ENCODE measurements at regions not wholly inside any gene's neighbourhood (a gene's known extent, or its start where the extent isn't known, plus 50 kb on each side); places are given as distances from the start of the nearest gene placed in this dataset.

GRCh38 chr11:22476589-22476988 lies 138.4 kb downstream of the SLC17A6 start:
- H3K9ac ChIP-seq (ENCODE audit: insufficient read length, low read depth): no peak overlapping the region
- no peaks in the 10 kb centered on the region for H3K27me3 ChIP-seq (ENCODE audit: insufficient read depth, insufficient read length)
- no peaks in the 10 kb centered on the region for H3K4me1 ChIP-seq (ENCODE audit: insufficient read depth, insufficient read length)
- no peaks in the 10 kb centered on the region for H3K36me3 ChIP-seq (ENCODE audit: insufficient read depth, insufficient read length, low read length)
- TF ChIP-seq SUZ12 (IDR thresholded peaks at IDR 0.05; ENCODE audit: extremely low read depth, insufficient read depth, insufficient read length) (no peak), YY1 (IDR thresholded peaks at IDR 0.05; ENCODE audit: insufficient read depth, insufficient read length) (no peak), ZNF274 (IDR thresholded peaks at IDR 0.05; ENCODE audit: low read depth, low read length) (no peak)
- H3K4me3 ChIP-seq (ENCODE audit: insufficient read length, low read depth): no peak overlapping the region
- H3K9me3 ChIP-seq (ENCODE audit: insufficient read depth, low read length): no peaks in the 10 kb centered on the region
- no peak for DNase-seq (ENCODE audit: low read depth, low spot score)

GRCh38 chr11:22474616-22475015 lies 136.4 kb downstream of the SLC17A6 start:
- Histone ChIP-seq H3K4me1 (ENCODE audit: insufficient read depth, insufficient read length) (no peaks in the 10 kb centered on the region), H3K27me3 (ENCODE audit: insufficient read depth, insufficient read length) (no peaks in the 10 kb centered on the region), H3K9ac (ENCODE audit: insufficient read length, low read depth) (no peak overlapping the region), H3K9me3 (ENCODE audit: insufficient read depth, low read length) (no peaks in the 10 kb centered on the region), H3K4me3 (ENCODE audit: insufficient read length, low read depth) (no peak overlapping the region), H3K36me3 (ENCODE audit: insufficient read depth, insufficient read length, low read length) (no peaks in the 10 kb centered on the region)
- TF ChIP-seq ZNF274 (IDR thresholded peaks at IDR 0.05; ENCODE audit: low read depth, low read length): no peak
- TF ChIP-seq YY1 (IDR thresholded peaks at IDR 0.05; ENCODE audit: insufficient read depth, insufficient read length): no peak
- TF ChIP-seq SUZ12 (IDR thresholded peaks at IDR 0.05; ENCODE audit: extremely low read depth, insufficient read depth, insufficient read length): no peak
- no peak for DNase-seq (ENCODE audit: low read depth, low spot score)

- no peaks in the 10 kb centered on the region for H3K36me3 ChIP-seq (ENCODE audit: insufficient read depth, insufficient read length, low read length)
- H3K27me3 ChIP-seq (ENCODE audit: insufficient read depth, insufficient read length): no peaks in the 10 kb centered on the region
- H3K9ac ChIP-seq (ENCODE audit: insufficient read length, low read depth): no peak overlapping the region
- no peaks in the 10 kb centered on the region for H3K4me1 ChIP-seq (ENCODE audit: insufficient read depth, insufficient read length)
- TF ChIP-seq SUZ12 (IDR thresholded peaks at IDR 0.05; ENCODE audit: extremely low read depth, insufficient read depth, insufficient read length) (no peak), ZNF274 (IDR thresholded peaks at IDR 0.05; ENCODE audit: low read depth, low read length) (no peak), YY1 (IDR thresholded peaks at IDR 0.05; ENCODE audit: insufficient read depth, insufficient read length) (no peak)
- no peak overlapping the region for H3K4me3 ChIP-seq (ENCODE audit: insufficient read length, low read depth)
- DNase-seq (ENCODE audit: low read depth, low spot score): no peak
- H3K9me3 ChIP-seq (ENCODE audit: insufficient read depth, low read length): no peaks in the 10 kb centered on the region
Observed at GRCh38 chr11:22473586-22473985, 135.4 kb downstream of the SLC17A6 start.

- no peaks in the 10 kb centered on the region for H3K36me3 ChIP-seq (ENCODE audit: insufficient read depth, insufficient read length, low read length)
- no peaks in the 10 kb centered on the region for H3K4me1 ChIP-seq (ENCODE audit: insufficient read depth, insufficient read length)
- no peak for DNase-seq (ENCODE audit: low read depth, low spot score)
- no peaks in the 10 kb centered on the region for H3K9me3 ChIP-seq (ENCODE audit: insufficient read depth, low read length)
- H3K9ac ChIP-seq (ENCODE audit: insufficient read length, low read depth): no peak overlapping the region
- H3K4me3 ChIP-seq (ENCODE audit: insufficient read length, low read depth): no peak overlapping the region
- H3K27me3 ChIP-seq (ENCODE audit: insufficient read depth, insufficient read length): no peaks in the 10 kb centered on the region
- TF ChIP-seq ZNF274 (IDR thresholded peaks at IDR 0.05; ENCODE audit: low read depth, low read length) (no peak), SUZ12 (IDR thresholded peaks at IDR 0.05; ENCODE audit: extremely low read depth, insufficient read depth, insufficient read length) (no peak), YY1 (IDR thresholded peaks at IDR 0.05; ENCODE audit: insufficient read depth, insufficient read length) (no peak)
Observed at GRCh38 chr11:22472306-22472705, 134.1 kb downstream of the SLC17A6 start.

GRCh38 chr11:22471385-22471784 lies 133.2 kb downstream of the SLC17A6 start:
- DNase-seq (ENCODE audit: low read depth, low spot score): no peak
- TF ChIP-seq YY1 (IDR thresholded peaks at IDR 0.05; ENCODE audit: insufficient read depth, insufficient read length): no peak
- no peak for TF ChIP-seq SUZ12 (IDR thresholded peaks at IDR 0.05; ENCODE audit: extremely low read depth, insufficient read depth, insufficient read length)
- no peak for TF ChIP-seq ZNF274 (IDR thresholded peaks at IDR 0.05; ENCODE audit: low read depth, low read length)
- Histone ChIP-seq H3K4me3 (ENCODE audit: insufficient read length, low read depth) (no peak overlapping the region), H3K4me1 (ENCODE audit: insufficient read depth, insufficient read length) (no peaks in the 10 kb centered on the region), H3K9me3 (ENCODE audit: insufficient read depth, low read length) (no peaks in the 10 kb centered on the region), H3K36me3 (ENCODE audit: insufficient read depth, insufficient read length, low read length) (no peaks in the 10 kb centered on the region), H3K27me3 (ENCODE audit: insufficient read depth, insufficient read length) (no peaks in the 10 kb centered on the region), H3K9ac (ENCODE audit: insufficient read length, low read depth) (no peak overlapping the region)

- no peak overlapping the region for H3K4me3 ChIP-seq (ENCODE audit: insufficient read length, low read depth)
- H3K9ac ChIP-seq (ENCODE audit: insufficient read length, low read depth): no peak overlapping the region
- TF ChIP-seq SUZ12 (IDR thresholded peaks at IDR 0.05; ENCODE audit: extremely low read depth, insufficient read depth, insufficient read length): no peak
- no peak for TF ChIP-seq ZNF274 (IDR thresholded peaks at IDR 0.05; ENCODE audit: low read depth, low read length)
- no peak for TF ChIP-seq YY1 (IDR thresholded peaks at IDR 0.05; ENCODE audit: insufficient read depth, insufficient read length)
- no peak for DNase-seq (ENCODE audit: low read depth, low spot score)
- H3K9me3 ChIP-seq (ENCODE audit: insufficient read depth, low read length): no peaks in the 10 kb centered on the region
- no peaks in the 10 kb centered on the region for H3K27me3 ChIP-seq (ENCODE audit: insufficient read depth, insufficient read length)
- no peaks in the 10 kb centered on the region for H3K36me3 ChIP-seq (ENCODE audit: insufficient read depth, insufficient read length, low read length)
- no peaks in the 10 kb centered on the region for H3K4me1 ChIP-seq (ENCODE audit: insufficient read depth, insufficient read length)
Observed at GRCh38 chr11:22467741-22468140, 129.6 kb downstream of the SLC17A6 start.

GRCh38 chr11:22467248-22467647 lies 129.1 kb downstream of the SLC17A6 start:
- Histone ChIP-seq H3K4me1 (ENCODE audit: insufficient read depth, insufficient read length) (no peaks in the 10 kb centered on the region), H3K36me3 (ENCODE audit: insufficient read depth, insufficient read length, low read length) (no peaks in the 10 kb centered on the region), H3K27me3 (ENCODE audit: insufficient read depth, insufficient read length) (no peaks in the 10 kb centered on the region), H3K9ac (ENCODE audit: insufficient read length, low read depth) (no peak overlapping the region), H3K9me3 (ENCODE audit: insufficient read depth, low read length) (no peaks in the 10 kb centered on the region), H3K4me3 (ENCODE audit: insufficient read length, low read depth) (no peak overlapping the region)
- no peak for TF ChIP-seq YY1 (IDR thresholded peaks at IDR 0.05; ENCODE audit: insufficient read depth, insufficient read length)
- no peak for TF ChIP-seq ZNF274 (IDR thresholded peaks at IDR 0.05; ENCODE audit: low read depth, low read length)
- TF ChIP-seq SUZ12 (IDR thresholded peaks at IDR 0.05; ENCODE audit: extremely low read depth, insufficient read depth, insufficient read length): no peak
- no peak for DNase-seq (ENCODE audit: low read depth, low spot score)
